DMS53 (cell line): ENCODE measurements at regions not wholly inside any gene's neighbourhood (a gene's known extent, or its start where the extent isn't known, plus 50 kb on each side); places are given as distances from the start of the nearest gene placed in this dataset.

Experiments used
- DNase-seq: peaks from one replicate; lab custom pipeline; 2025; lab: John Stamatoyannopoulos, UW

DNA sequence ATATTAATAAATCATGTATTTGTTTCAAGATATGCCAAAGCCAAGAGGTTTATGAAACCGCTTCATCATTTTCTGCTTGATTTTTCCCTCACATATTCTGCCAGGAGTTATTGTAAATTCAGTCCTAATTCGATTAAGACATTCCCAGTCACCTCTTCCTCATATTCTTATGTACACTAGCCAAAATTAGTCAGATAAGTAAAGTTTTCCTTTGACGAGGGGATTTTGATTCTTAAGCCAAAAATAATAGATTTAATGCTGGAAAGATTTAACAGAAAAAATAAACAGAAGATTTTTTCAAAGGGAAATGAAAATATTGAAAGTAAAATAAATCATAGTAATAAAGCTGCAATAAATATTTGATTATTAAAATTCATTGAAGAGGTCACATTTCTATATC is 51.0 kb upstream of the VEGFC start:
- DNase-seq: no peak

DNA sequence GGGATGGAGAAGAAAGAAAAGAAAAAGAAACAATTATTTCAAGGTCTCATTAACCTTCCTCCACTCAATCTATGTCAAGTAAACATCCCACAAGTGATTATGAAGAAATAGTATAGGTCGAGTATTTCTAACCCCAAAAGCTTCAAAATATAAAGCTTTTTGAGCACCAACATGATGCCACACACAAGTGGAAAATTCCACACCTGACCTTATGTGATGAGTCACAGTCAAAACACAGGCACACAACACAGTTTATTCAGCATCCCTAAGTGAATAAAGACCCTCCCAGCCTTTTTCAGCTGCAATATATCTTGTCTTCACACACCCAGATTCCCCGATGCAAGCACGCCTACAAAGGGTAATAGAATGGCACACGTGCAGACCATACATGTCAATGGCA is 51.7 kb upstream of the VEGFC start:
- DNase-seq: no peak

GRCh38 chr4:176845636-176846035 is 52.9 kb upstream of the VEGFC start:
- no peak for DNase-seq

GRCh38 chr4:176849076-176849475 is 56.4 kb upstream of the VEGFC start:
- DNase-seq: no peak

DNA sequence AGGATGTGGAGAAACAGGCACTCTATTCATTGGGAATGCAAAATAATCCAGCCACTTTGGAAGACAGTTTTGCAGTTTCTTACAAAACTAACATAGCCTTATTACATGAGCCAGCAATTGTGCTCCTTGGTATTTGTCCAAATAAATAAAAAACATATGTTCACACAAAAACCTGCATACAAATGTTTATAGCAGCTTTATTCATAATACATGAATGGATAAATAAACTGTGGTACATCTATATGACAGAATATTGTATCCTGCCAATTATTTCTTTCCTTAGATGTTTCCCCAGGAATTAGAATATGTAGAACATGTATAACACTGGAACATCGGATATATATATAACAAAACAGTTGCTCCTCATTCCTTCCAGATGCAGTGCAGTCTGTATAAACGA is 57.7 kb upstream of the VEGFC start:
- no peak for DNase-seq

GRCh38 chr4:176856421-176856820 is 63.7 kb upstream of the VEGFC start:
- no peak for DNase-seq

- DNase-seq: no peak
Measured at GRCh38 chr4:176858839-176859238, 66.1 kb upstream of the VEGFC start.

GRCh38 chr4:176864238-176864637 is 71.5 kb upstream of the VEGFC start:
- DNase-seq: no peak

DNA sequence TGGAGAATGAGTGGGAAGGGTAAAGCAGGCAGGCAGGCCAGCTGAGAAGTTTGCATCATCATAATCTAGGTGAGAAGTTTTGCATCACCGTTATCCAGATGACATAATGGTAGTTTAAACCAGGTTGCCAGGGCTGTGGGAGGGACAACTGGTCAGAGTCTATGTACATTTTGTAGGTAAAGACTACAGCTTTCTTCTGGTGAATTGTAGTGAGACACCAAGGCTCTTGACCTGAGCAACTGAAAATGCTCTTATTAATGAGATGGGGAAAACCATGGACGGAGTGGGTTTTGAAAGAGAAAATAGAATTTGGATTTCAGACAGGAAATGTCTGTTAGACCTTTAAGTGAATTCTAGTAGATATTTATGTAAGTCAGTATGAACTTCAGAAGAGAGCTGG is 76.0 kb upstream of the VEGFC start:
- no peak for DNase-seq

- no peak for DNase-seq
Measured at GRCh38 chr4:176872461-176872860, 79.7 kb upstream of the VEGFC start.

DNA sequence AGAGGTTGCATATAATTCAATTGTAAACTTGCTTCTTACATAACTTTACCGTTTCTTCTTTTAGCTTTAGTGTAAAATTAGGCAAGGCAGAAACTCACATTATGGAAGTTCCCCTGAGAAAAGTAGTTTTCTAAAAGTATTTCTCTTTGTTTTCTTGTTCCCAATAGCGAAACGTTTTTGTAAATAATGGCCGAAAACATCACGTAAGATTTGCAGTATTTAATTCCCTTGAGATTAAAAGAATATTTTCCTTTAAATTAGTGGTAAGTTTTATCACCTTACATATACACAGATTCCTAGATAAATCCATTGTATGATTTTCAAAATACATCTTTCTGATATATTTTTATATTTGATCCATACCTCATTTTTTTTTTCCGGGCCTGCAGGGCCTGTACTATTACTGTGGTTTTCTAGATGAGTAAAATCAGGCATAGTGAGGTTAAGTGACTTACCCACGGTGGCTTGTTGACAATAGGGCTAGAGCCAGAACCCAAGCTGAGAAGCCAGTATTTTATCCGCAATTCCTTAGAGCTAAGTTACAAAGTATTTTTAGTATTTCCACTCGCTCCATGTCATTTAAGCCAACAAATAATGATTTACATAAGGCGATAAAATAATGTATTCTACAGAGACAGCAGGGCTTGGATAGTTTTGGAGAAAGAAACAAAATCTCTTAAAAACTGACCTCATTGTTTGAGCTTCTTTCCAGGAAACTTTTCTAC is 82.2 kb upstream of the VEGFC start:
- no peak for DNase-seq

DNA sequence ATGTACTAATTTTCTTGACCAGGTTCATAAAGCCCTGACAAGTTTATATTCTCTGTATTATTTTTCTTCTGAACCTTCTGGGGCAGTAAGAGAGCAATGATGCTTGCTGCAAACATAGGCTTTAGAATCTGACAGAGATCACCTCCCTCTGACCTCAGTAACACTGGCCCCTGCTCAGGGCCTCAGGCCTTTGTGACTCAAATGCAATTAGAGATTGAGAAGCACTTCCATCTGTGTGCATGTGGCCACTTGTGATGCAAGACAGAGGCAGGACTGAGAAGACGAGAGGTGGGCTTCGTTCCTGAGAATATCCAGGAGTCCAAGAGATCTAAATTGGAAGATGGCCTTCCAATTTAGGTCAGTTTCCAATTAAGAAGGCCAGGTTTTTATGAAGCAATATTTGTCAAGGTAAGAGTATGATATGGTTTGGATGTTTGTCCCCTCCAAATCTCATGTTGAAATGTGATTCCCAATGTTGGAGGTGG is 82.8 kb upstream of the VEGFC start:
- DNase-seq: no peak

DNA sequence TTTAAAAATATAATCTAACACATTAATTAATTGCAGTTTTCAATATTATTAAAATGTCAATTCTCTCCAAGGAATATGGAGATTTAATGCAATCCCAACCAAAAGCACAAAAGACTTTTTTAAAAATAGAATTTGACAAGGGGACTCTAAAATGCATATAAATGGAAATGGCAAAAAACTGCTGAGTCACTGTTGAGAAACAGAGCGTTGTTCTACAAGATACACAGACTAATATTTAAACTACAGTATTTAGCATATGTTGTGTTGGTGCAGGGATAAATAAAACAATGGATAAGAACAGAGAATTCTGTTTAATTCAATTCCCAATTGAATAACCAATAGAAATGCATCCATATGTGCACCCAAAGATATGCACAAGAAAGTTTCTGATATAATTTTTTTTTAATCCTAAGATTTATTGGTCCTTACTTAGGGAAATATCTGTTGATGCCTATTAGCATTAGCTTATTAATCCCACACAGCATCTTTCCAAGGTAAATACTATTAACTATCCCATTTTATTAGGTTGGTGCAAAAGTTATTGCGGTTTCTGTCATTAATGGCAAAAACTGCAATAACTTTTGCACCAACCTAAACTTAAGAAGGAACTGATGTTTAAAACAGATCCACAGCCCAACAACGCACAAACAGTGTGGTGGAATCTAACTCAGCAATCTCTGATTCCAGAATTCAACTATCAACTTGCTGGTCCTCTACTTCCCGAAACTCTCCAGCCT is 86.8 kb upstream of the VEGFC start:
- DNase-seq: peak; percentile 18

GRCh38 chr4:176882206-176882605 is 89.5 kb upstream of the VEGFC start:
- DNase-seq: no peak

DNA sequence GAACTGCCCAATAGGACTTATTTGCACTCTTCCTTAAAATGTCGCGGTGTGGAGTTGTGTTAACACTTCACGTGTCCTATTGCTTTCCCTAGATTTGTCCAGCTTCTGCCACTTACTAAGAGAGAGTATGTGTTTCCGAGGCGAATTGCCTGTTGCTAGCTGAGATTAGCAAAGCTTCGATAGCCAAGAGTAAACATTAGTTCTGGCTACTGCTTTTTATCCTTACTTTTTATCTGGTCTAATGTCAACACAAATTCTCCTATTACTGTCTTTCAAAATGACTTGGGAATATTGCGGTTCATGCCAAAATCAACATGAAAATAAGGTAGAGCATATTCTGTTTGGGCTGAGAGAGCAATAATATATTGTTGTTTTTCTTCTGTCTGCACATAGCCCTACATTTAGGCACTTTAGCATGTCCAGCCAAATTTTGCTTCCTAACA is 90.4 kb upstream of the VEGFC start:
- DNase-seq: peak; percentile 3

GRCh38 chr4:176883681-176884418 is 91.1 kb upstream of the VEGFC start:
- DNase-seq: no peak

- no peak for DNase-seq
Measured at GRCh38 chr4:176885224-176885623, 92.5 kb upstream of the VEGFC start.

- no peak for DNase-seq
Measured at GRCh38 chr4:176886135-176886534, 93.4 kb upstream of the VEGFC start.

GRCh38 chr4:176889776-176890175 is 97.1 kb upstream of the VEGFC start:
- no peak for DNase-seq

DNA sequence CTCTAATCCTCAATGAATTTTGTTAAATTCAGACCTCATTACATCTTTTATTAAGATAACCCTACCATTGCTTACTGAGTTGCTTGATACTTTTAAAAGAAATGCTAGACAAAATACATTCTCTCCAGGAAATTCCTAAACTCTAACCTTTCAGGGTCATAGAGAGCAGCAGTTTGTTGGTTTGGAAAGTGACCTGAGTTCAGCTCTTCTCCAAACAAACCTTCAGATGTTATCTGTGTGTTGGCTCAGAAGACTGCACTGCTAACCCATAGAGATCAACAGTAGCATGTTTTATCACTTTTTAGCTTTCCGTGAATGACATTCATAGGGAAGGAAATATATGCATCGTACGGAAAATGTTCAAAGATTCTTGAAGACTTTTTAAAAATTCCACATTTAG is 101.8 kb upstream of the VEGFC start:
- DNase-seq: no peak

DNA sequence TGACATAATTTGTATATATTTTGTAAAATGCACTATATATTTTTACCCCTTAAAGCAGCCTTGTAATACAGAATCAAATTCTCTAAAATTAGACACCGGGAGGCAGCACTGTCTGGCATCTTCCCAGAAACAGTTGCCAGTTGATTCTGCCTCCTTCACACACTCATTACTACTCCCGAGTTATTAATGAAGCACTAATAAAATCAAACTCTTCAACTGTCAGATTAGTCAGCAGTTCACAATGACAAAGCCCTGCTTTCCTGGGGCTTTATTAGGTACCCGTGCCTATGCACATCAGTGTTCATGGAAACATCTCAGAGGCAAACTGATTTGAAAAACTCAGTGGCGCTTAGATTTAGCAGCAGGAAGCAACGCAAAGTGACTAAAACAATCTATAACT is 103.5 kb upstream of the VEGFC start:
- DNase-seq: no peak

DNA sequence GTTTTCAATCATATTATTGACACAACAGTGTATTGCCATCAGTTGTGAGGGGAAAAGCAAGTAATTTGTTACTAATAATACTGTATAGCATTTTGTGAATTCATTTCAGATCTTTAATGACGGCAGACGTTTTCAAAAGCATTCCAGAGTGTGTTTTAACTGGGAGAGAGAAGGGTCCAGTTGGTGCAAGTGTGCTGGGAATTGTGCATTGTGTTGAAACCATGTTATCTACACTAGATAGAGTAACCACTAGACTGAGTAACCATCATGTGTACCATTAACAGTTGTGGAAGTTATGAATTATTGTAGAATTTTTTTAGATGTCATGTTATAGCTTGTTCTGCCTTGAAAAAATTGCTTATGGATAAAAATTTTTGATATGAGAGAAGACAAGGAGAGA is 104.5 kb upstream of the VEGFC start:
- no peak for DNase-seq

DNA sequence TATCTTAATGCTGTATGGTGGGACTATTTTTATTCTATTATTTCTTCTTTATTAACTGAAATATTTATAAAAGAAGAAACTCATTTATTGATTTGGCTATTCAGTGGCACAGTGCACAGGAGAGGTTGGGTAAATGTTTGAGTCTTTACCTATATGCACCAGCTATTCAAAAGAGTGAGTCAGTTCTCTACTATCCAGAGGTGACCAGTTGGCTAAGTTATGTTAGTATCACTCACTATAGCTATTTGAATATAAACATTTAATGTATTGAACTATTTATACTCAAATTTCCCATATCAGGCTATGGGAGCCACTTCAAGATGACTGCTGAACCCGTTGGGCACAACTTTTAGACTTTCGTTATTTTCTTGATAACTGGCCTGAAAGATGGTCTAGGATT is 106.1 kb upstream of the VEGFC start:
- no peak for DNase-seq
